Prostate gland (tissue), 2 donors: ENCODE measurements at regions not wholly inside any gene's neighbourhood (a gene's known extent, or its start where the extent isn't known, plus 50 kb on each side); places are given as distances from the start of the nearest gene placed in this dataset.

Experiments used
- POLR2A ChIP-seq: fragments of 450-650 bp; IDR thresholded peaks from one replicate; pipeline ENCODE4 v1.6.1; 2016; ENCODE audit warnings: antibody characterized with exemption, mild to moderate bottlenecking
- TF ChIP-seq, protein P1 (sequence below), 4 experiments: fragments of 200-600 bp in 2 of 4; fragments of 450-650 bp in 2 of 4; sonication (generic) in 2 of 4; IDR thresholded peaks; 1 replicate in 3 of 4; 2 replicates in 1 of 4; pipeline ENCODE4 v1.5.1; 2016 to 2019; ENCODE audit warnings: antibody characterized with exemption in 4 of 4, mild to moderate bottlenecking in 2 of 4, moderate library complexity in 2 of 4

DNA sequence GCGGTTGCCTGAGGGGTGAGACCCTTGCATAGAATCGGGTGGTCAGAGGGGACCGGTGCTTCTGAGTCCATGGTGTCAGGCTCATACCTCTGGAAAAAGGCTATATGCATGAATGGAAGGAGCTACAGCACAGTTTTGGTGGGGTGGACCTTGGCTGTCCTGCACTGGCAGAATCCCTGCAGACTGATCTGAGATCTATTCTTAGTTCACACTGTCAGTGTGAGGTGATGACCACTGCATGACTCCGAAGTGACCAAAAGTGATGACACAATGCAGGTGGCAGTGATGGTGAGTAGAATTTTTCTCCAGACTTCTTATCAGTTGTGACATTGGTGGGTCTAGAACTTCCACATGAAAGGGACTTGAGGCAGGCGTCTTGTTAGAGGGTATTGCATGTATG is 105.2 kb upstream of the SLC28A3 start:
- TF ChIP-seq, protein P1, sequence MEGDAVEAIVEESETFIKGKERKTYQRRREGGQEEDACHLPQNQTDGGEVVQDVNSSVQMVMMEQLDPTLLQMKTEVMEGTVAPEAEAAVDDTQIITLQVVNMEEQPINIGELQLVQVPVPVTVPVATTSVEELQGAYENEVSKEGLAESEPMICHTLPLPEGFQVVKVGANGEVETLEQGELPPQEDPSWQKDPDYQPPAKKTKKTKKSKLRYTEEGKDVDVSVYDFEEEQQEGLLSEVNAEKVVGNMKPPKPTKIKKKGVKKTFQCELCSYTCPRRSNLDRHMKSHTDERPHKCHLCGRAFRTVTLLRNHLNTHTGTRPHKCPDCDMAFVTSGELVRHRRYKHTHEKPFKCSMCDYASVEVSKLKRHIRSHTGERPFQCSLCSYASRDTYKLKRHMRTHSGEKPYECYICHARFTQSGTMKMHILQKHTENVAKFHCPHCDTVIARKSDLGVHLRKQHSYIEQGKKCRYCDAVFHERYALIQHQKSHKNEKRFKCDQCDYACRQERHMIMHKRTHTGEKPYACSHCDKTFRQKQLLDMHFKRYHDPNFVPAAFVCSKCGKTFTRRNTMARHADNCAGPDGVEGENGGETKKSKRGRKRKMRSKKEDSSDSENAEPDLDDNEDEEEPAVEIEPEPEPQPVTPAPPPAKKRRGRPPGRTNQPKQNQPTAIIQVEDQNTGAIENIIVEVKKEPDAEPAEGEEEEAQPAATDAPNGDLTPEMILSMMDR (IDR thresholded peaks at IDR 0.05) = no peak
- TF ChIP-seq POLR2A = no peak
